ENCODE measurements at regions not wholly inside any gene's neighbourhood (a gene's known extent, or its start where the extent isn't known, plus 50 kb on each side); places are given as distances from the start of the nearest gene placed in this dataset.

DNA sequence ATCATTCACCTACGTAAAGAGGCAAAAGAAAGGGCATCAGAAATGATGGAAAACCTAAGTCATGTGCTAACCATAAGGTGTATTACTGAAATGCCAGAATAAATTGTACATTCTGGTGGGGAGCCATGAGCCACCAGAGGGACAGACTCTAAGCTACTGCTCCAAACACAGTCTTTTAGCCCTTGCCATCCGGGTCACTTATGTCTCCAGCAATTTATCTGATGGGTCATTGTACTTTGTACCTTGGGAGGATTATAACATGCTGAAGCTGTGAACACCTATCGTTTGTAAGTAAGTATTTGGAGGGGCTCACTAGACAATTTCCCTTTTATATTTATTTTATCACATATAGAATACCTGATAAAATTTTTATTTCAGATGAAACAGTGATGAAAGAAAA lies 495.1 kb downstream of the KIF4B start:
- Histone ChIP-seq H3K4me1 (no peaks in the 10 kb centered on the region), H3K36me3 (no peaks in the 10 kb centered on the region), H3K27me3 (no peaks in the 10 kb centered on the region), H3K4me3 (no peak overlapping the region), H3K27ac (no peak overlapping the region), H3K9me3 (no peaks in the 10 kb centered on the region)
- intact Hi-C loops (cut with DNase I; ENCODE audit: low total_unique reads) (no loop called here), in situ Hi-C loops (cut with MboI; ENCODE audit: low sequenced_read_pairs in 4 of 4) (no loop called here)
- DNase-seq (no peak), ATAC-seq (no peak)
- TF ChIP-seq CTCF (IDR thresholded peaks at IDR 0.05 in 4 of 5, conservative IDR thresholded peaks at IDR 0.05 in 1 of 5) (no peak), POLR2A (IDR thresholded peaks at IDR 0.05) (no peak)

DNA sequence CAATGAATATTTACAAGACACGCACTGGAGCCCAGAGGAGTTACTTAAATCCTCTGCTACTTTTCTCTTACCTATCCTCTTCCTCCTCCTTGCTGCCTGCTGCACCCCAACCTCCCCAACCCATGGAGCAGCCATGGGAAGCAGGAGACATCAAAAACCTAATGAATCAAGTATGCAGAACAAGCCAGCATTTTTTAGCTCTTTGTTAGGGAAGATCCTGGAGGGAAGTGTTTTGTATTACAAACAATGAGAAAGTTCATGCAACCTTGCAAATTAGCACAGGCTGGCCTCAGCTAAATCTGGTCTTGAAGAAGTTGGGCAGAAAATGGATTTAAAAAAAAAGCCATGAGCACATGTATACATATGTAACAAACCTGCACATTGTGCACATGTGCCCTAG lies 498.8 kb downstream of the KIF4B start:
- Histone ChIP-seq H3K36me3 (no peaks in the 10 kb centered on the region), H3K27ac (no peak overlapping the region), H3K4me3 (no peak overlapping the region), H3K4me1 (no peaks in the 10 kb centered on the region), H3K9me3 (no peaks in the 10 kb centered on the region), H3K27me3 (no peaks in the 10 kb centered on the region)
- DNase-seq (no peak), ATAC-seq (no peak)
- no peak for TF ChIP-seq POLR2A (IDR thresholded peaks at IDR 0.05)
- TF ChIP-seq CTCF (IDR thresholded peaks at IDR 0.05 in 4 of 5, conservative IDR thresholded peaks at IDR 0.05 in 1 of 5): no peak
- intact Hi-C loops (cut with DNase I; ENCODE audit: low total_unique reads) (no loop called here), in situ Hi-C loops (cut with MboI; ENCODE audit: low sequenced_read_pairs in 4 of 4) (no loop called here)

GRCh38 chr5:155514105-155514563 lies 500.6 kb downstream of the KIF4B start:
- intact Hi-C loops (cut with DNase I; ENCODE audit: low total_unique reads) (no loop called here), in situ Hi-C loops (cut with MboI; ENCODE audit: low sequenced_read_pairs in 4 of 4) (no loop called here)
- H3K27ac ChIP-seq: no peak overlapping the region

GRCh38 chr5:155522540-155522939 lies 509.0 kb downstream of the KIF4B start:
- intact Hi-C loops (cut with DNase I; ENCODE audit: low total_unique reads): no loop called here
- no peaks in the 10 kb centered on the region for H3K36me3 ChIP-seq
- H3K27ac ChIP-seq: no peak overlapping the region
- in situ Hi-C loops (cut with MboI; ENCODE audit: low sequenced_read_pairs in 4 of 4): no loop called here
- H3K9me3 ChIP-seq: no peaks in the 10 kb centered on the region
- H3K27me3 ChIP-seq: no peaks in the 10 kb centered on the region
- H3K4me3 ChIP-seq: no peak overlapping the region
- ATAC-seq: no peak
- no peak for TF ChIP-seq CTCF (IDR thresholded peaks at IDR 0.05 in 4 of 5, conservative IDR thresholded peaks at IDR 0.05 in 1 of 5)
- TF ChIP-seq POLR2A (IDR thresholded peaks at IDR 0.05): no peak
- H3K4me1 ChIP-seq: no peaks in the 10 kb centered on the region
- DNase-seq: no peak

More at GRCh38 chr5:155514105-155514563, 500.6 kb downstream of the KIF4B start:
- Histone ChIP-seq H3K4me3 (no peak overlapping the region), H3K4me1 (no peaks in the 10 kb centered on the region), H3K36me3 (no peaks in the 10 kb centered on the region), H3K27me3 (no peaks in the 10 kb centered on the region), H3K9me3 (no peaks in the 10 kb centered on the region)
- DNase-seq (no peak), ATAC-seq (no peak)
- TF ChIP-seq CTCF (IDR thresholded peaks at IDR 0.05 in 4 of 5, conservative IDR thresholded peaks at IDR 0.05 in 1 of 5) (no peak), POLR2A (IDR thresholded peaks at IDR 0.05) (no peak)

- H3K4me1 ChIP-seq: no peaks in the 10 kb centered on the region
- ATAC-seq (no peak), DNase-seq (no peak)
- TF ChIP-seq CTCF (IDR thresholded peaks at IDR 0.05 in 4 of 5, conservative IDR thresholded peaks at IDR 0.05 in 1 of 5) (no peak), POLR2A (IDR thresholded peaks at IDR 0.05) (no peak)
- H3K9me3 ChIP-seq: no peaks in the 10 kb centered on the region
- H3K27me3 ChIP-seq: no peaks in the 10 kb centered on the region
- intact Hi-C loops (cut with DNase I; ENCODE audit: low total_unique reads) (no loop called here), in situ Hi-C loops (cut with MboI; ENCODE audit: low sequenced_read_pairs in 4 of 4) (no loop called here)
- H3K4me3 ChIP-seq: no peak overlapping the region
- H3K27ac ChIP-seq: no peak overlapping the region
- H3K36me3 ChIP-seq: no peaks in the 10 kb centered on the region
Observed at GRCh38 chr5:155529362-155529761, 515.8 kb downstream of the KIF4B start.

Measured in gastrocnemius medialis (tissue), 4 donors.